Liver (tissue), 8 donors: ENCODE measurements at regions not wholly inside any gene's neighbourhood (a gene's known extent, or its start where the extent isn't known, plus 50 kb on each side); places are given as distances from the start of the nearest gene placed in this dataset.

ENCODE experiments used
- DNase-seq: peaks from one replicate; pipeline ENCODE4 v3.0.0-alpha.2; 2017; ENCODE audit warnings: low spot score
- H3K27ac ChIP-seq, 2 donors: one replicate each; pipeline ENCODE4 v1.7.0; 2013; ENCODE audit warnings: inconsistent platforms in 2 of 2, low read length in 2 of 2, control low read depth in 1 of 2, low read depth in 1 of 2, mild to moderate bottlenecking in 1 of 2
- H3K27me3 ChIP-seq, 4 donors: one replicate each; pipeline versions ENCODE4 v1.6.1 to v1.7.0; 2013; ENCODE audit warnings: low read length in 3 of 4, inconsistent platforms in 1 of 4, mild to moderate bottlenecking in 1 of 4, moderate library complexity in 1 of 4; ENCODE audit not compliant: control insufficient read depth in 4 of 4, insufficient read depth in 4 of 4
- H3K36me3 ChIP-seq, 4 donors: one replicate each; pipeline versions ENCODE4 v1.6.1 to v1.7.0; 2013; ENCODE audit warnings: low read length in 3 of 4, mild to moderate bottlenecking in 3 of 4, low read depth in 1 of 4, moderate library complexity in 1 of 4; ENCODE audit not compliant: control insufficient read depth in 4 of 4, insufficient read depth in 3 of 4
- H3K4me1 ChIP-seq, 4 donors: one replicate each; pipeline versions ENCODE4 v1.6.1 to v1.7.0; 2013; ENCODE audit warnings: low read length in 3 of 4, mild to moderate bottlenecking in 3 of 4, moderate library complexity in 1 of 4; ENCODE audit not compliant: control insufficient read depth in 4 of 4, insufficient read depth in 4 of 4
- H3K4me3 ChIP-seq, 3 donors: one replicate each; pipeline versions ENCODE4 v1.6.1 to v1.7.0; 2013; ENCODE audit warnings: low read length in 3 of 3, control low read depth in 1 of 3, low read depth in 1 of 3, mild to moderate bottlenecking in 1 of 3
- H3K9ac ChIP-seq, 2 donors: one replicate each; pipeline ENCODE4 v1.7.0; 2013; ENCODE audit warnings: low read length in 2 of 2, mild to moderate bottlenecking in 2 of 2, moderate library complexity in 2 of 2, control low read depth in 1 of 2, low read depth in 1 of 2
- H3K9me3 ChIP-seq, 4 donors: one replicate each; pipeline versions ENCODE4 v1.6.1 to v1.7.0; 2013; ENCODE audit warnings: low read length in 3 of 4; ENCODE audit not compliant: control insufficient read depth in 4 of 4
- EGR1 ChIP-seq, 2 donors: IDR thresholded peaks; 2 replicates each; pipeline ENCODE4 v1.6.1; 2016 to 2018; ENCODE audit warnings: antibody characterized with exemption in 2 of 2, low read depth in 2 of 2
- FOXA1 ChIP-seq: IDR thresholded peaks from 2 replicates; pipeline ENCODE4 v1.6.1; 2016; ENCODE audit warnings: antibody characterized with exemption
- FOXA2 ChIP-seq: IDR thresholded peaks from 2 replicates; pipeline ENCODE4 v1.6.1; 2016; ENCODE audit warnings: antibody characterized with exemption
- GABPA ChIP-seq, 2 donors: IDR thresholded peaks in 1 of 2; conservative IDR thresholded peaks in 1 of 2; 2 replicates each; pipeline ENCODE4 v1.6.1; 2016; ENCODE audit warnings: antibody characterized with exemption in 2 of 2, mild to moderate bottlenecking in 1 of 2, moderate library complexity in 1 of 2
- HNF4A ChIP-seq, 2 donors: conservative IDR thresholded peaks; 2 replicates each; pipeline ENCODE4 v1.6.1; 2016; ENCODE audit warnings: antibody characterized with exemption in 2 of 2, mild to moderate bottlenecking in 2 of 2
- JUND ChIP-seq, 2 donors: IDR thresholded peaks; 2 replicates each; pipeline ENCODE4 v1.6.1; 2016; ENCODE audit warnings: antibody characterized with exemption in 2 of 2
- NR2F2 ChIP-seq: IDR thresholded peaks from 2 replicates; pipeline ENCODE4 v1.6.1; 2016; ENCODE audit warnings: antibody characterized with exemption
- RAD21 ChIP-seq, 2 donors: IDR thresholded peaks; 2 replicates each; pipeline ENCODE4 v1.6.1; 2016; ENCODE audit warnings: antibody characterized with exemption in 2 of 2, mild to moderate bottlenecking in 2 of 2
- RXRA ChIP-seq, 2 donors: IDR thresholded peaks; 2 replicates each; pipeline ENCODE4 v1.6.1; 2017 to 2018; ENCODE audit warnings: antibody characterized with exemption in 2 of 2, mild to moderate bottlenecking in 1 of 2
- SP1 ChIP-seq: IDR thresholded peaks from 2 replicates; pipeline ENCODE4 v1.6.1; 2018; ENCODE audit warnings: antibody characterized with exemption, mild to moderate bottlenecking
- TAF1 ChIP-seq: conservative IDR thresholded peaks from 2 replicates; pipeline ENCODE4 v1.6.1; 2016; ENCODE audit warnings: antibody characterized with exemption, mild to moderate bottlenecking
- WGBS: extraction: QIAGEN DNeasy Blood & Tissue Kit; methylation state at CpG from one replicate; pipeline ENCODE4 v1.1.7; 2013; 5-methylcytosine and 5-hydroxymethylcytosine counted together
- TF ChIP-seq, protein P1 (sequence below): fragments of 150-350 bp; IDR thresholded peaks from 2 replicates; pipeline ENCODE4 v1.5.1; 2017; ENCODE audit warnings: improper control_type of control experiment, low read depth, low read length; ENCODE audit not compliant: missing input control
- TF ChIP-seq, protein P2 (sequence below): IDR thresholded peaks from 2 replicates; pipeline ENCODE4 v1.6.1; 2016; ENCODE audit warnings: antibody characterized with exemption
- TF ChIP-seq, protein P3 (sequence below): IDR thresholded peaks from 2 replicates; pipeline ENCODE4 v1.6.1; 2016; ENCODE audit warnings: antibody characterized with exemption
- TF ChIP-seq, protein P4 (sequence below): IDR thresholded peaks from 2 replicates; pipeline ENCODE4 v1.6.1; 2016; ENCODE audit warnings: antibody characterized with exemption
- TF ChIP-seq, protein P5 (sequence below): IDR thresholded peaks from 2 replicates; pipeline ENCODE4 v1.6.1; 2016; ENCODE audit warnings: antibody characterized with exemption, mild to moderate bottlenecking
- donor health status: healthy.
- donor health status: healthy.
- donor health status: healthy.
- donor health status: healthy.
- donor health status: healthy.

DNA sequence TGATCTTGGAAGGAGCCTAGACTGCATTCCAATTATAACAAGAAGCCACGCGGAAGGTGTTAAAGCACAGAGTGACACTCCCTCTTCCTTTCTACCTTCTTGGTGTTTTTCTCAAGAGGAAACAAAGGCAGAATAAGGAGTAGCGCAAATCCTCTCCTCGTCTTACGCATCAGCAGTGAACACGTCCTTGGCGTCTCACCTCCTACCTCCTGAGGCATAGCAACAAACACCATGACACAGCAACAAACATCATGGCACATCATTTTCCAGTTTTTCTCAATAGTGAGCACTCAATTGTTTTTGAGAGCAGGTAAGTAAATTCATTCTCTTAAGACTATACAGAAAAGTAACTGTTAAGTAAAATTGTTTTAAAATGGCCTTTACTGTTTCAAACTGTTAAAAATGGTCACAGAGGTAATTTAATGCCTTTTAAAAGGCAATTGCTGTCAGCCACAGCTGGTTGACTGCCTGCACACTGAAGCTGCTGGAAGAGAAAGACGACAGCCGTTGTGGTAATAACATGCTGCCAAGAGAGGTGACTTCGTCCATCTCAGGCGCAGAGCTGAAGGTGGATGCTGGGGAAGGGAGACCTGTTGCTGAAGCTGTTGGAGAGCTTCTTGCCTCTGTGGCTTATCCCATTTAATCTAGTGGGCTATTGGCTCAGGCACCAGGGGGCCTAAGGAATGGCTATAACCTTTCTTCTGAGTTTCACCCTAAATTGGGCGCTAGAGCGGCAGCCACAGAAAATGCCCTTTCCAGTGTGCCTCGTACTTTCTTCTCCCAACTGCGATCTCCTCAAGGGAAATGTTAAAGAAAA, 703.7 kb downstream of the UQCRFS1 start:
- no peaks in the 10 kb centered on the region for H3K27me3 ChIP-seq
- no peak for DNase-seq
- no peaks in the 10 kb centered on the region for H3K36me3 ChIP-seq
- no peak overlapping the region for H3K4me3 ChIP-seq
- no peak for TF ChIP-seq GABPA (IDR thresholded peaks at IDR 0.05 in 1 of 2, conservative IDR thresholded peaks at IDR 0.05 in 1 of 2)
- TF ChIP-seq JUND (IDR thresholded peaks at IDR 0.05), result no peak
- TF ChIP-seq TAF1, result no peak
- no peak for TF ChIP-seq FOXA1
- no peak for TF ChIP-seq FOXA2
- no peak for TF ChIP-seq RAD21 (IDR thresholded peaks at IDR 0.05)
- no peak for TF ChIP-seq HNF4A (conservative IDR thresholded peaks at IDR 0.05)
- TF ChIP-seq, protein P1, sequence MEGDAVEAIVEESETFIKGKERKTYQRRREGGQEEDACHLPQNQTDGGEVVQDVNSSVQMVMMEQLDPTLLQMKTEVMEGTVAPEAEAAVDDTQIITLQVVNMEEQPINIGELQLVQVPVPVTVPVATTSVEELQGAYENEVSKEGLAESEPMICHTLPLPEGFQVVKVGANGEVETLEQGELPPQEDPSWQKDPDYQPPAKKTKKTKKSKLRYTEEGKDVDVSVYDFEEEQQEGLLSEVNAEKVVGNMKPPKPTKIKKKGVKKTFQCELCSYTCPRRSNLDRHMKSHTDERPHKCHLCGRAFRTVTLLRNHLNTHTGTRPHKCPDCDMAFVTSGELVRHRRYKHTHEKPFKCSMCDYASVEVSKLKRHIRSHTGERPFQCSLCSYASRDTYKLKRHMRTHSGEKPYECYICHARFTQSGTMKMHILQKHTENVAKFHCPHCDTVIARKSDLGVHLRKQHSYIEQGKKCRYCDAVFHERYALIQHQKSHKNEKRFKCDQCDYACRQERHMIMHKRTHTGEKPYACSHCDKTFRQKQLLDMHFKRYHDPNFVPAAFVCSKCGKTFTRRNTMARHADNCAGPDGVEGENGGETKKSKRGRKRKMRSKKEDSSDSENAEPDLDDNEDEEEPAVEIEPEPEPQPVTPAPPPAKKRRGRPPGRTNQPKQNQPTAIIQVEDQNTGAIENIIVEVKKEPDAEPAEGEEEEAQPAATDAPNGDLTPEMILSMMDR, result no peak
- peaks cover 0 to 16% (median 13%) of the 10 kb centered on the region in 4 donors for H3K4me1 ChIP-seq
- no peak overlapping the region for H3K27ac ChIP-seq
- 85% methylated on average over 15 of the region's 15 CpGs for WGBS
- no peak overlapping the region for H3K9ac ChIP-seq
- H3K9me3 ChIP-seq, result no peaks in the 10 kb centered on the region

DNA sequence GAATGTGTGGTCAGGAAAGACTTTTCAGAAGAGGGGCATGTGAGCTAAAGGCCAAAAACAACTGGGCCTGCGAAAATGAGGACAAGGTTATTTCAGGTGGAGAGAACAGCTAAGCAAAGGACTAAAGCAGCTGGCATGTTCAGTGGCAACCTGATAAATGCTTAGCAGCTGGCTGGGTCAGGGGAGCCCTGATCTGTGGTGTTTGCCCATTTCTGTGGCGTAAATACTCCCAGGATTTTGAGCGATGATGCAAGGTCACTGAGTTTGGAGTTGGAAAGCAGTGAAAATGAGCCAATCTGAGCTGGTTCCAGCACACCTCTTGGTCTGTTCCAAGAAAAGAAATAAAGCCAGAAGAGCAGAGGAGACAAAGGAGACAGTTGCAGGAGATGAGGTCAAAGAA, 704.3 kb downstream of the UQCRFS1 start:
- TF ChIP-seq FOXA2, result no peak
- TF ChIP-seq, protein P2, sequence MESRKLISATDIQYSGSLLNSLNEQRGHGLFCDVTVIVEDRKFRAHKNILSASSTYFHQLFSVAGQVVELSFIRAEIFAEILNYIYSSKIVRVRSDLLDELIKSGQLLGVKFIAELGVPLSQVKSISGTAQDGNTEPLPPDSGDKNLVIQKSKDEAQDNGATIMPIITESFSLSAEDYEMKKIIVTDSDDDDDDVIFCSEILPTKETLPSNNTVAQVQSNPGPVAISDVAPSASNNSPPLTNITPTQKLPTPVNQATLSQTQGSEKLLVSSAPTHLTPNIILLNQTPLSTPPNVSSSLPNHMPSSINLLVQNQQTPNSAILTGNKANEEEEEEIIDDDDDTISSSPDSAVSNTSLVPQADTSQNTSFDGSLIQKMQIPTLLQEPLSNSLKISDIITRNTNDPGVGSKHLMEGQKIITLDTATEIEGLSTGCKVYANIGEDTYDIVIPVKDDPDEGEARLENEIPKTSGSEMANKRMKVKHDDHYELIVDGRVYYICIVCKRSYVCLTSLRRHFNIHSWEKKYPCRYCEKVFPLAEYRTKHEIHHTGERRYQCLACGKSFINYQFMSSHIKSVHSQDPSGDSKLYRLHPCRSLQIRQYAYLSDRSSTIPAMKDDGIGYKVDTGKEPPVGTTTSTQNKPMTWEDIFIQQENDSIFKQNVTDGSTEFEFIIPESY, result peak; percentile 49
- TF ChIP-seq HNF4A (conservative IDR thresholded peaks at IDR 0.05), result peak; percentile 18 to 74
- peak; percentile 37 to 79 for TF ChIP-seq RXRA (IDR thresholded peaks at IDR 0.05)
- TF ChIP-seq, protein P3, sequence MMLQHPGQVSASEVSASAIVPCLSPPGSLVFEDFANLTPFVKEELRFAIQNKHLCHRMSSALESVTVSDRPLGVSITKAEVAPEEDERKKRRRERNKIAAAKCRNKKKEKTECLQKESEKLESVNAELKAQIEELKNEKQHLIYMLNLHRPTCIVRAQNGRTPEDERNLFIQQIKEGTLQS, result peak; percentile 79
- TF ChIP-seq FOXA1, result no peak
- TF ChIP-seq NR2F2, result no peak
- peak in 1 of 2 donors; percentile 35 for TF ChIP-seq JUND (IDR thresholded peaks at IDR 0.05)
- no peak for TF ChIP-seq SP1
- TF ChIP-seq, protein P4, sequence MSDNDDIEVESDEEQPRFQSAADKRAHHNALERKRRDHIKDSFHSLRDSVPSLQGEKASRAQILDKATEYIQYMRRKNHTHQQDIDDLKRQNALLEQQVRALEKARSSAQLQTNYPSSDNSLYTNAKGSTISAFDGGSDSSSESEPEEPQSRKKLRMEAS, result peak; percentile 47
- no peak for TF ChIP-seq EGR1 (IDR thresholded peaks at IDR 0.05; ENCODE audit: low read depth in 2 of 2)
- TF ChIP-seq, protein P5, sequence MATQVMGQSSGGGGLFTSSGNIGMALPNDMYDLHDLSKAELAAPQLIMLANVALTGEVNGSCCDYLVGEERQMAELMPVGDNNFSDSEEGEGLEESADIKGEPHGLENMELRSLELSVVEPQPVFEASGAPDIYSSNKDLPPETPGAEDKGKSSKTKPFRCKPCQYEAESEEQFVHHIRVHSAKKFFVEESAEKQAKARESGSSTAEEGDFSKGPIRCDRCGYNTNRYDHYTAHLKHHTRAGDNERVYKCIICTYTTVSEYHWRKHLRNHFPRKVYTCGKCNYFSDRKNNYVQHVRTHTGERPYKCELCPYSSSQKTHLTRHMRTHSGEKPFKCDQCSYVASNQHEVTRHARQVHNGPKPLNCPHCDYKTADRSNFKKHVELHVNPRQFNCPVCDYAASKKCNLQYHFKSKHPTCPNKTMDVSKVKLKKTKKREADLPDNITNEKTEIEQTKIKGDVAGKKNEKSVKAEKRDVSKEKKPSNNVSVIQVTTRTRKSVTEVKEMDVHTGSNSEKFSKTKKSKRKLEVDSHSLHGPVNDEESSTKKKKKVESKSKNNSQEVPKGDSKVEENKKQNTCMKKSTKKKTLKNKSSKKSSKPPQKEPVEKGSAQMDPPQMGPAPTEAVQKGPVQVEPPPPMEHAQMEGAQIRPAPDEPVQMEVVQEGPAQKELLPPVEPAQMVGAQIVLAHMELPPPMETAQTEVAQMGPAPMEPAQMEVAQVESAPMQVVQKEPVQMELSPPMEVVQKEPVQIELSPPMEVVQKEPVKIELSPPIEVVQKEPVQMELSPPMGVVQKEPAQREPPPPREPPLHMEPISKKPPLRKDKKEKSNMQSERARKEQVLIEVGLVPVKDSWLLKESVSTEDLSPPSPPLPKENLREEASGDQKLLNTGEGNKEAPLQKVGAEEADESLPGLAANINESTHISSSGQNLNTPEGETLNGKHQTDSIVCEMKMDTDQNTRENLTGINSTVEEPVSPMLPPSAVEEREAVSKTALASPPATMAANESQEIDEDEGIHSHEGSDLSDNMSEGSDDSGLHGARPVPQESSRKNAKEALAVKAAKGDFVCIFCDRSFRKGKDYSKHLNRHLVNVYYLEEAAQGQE, result no peak
- Histone ChIP-seq H3K27me3 (no peaks in the 10 kb centered on the region), H3K9me3 (no peaks in the 10 kb centered on the region), H3K36me3 (no peaks in the 10 kb centered on the region), H3K27ac (no peak overlapping the region), H3K4me1 (peaks cover 0 to 16% (median 13%) of the 10 kb centered on the region in 4 donors), H3K4me3 (no peak overlapping the region), H3K9ac (no peak overlapping the region)
- DNase-seq, result no peak
- WGBS, result 47% methylated on average over 3 of the region's 3 CpGs
